GM19328 (cell line): ENCODE measurements at regions not wholly inside any gene's neighbourhood (a gene's known extent, or its start where the extent isn't known, plus 50 kb on each side); places are given as distances from the start of the nearest gene placed in this dataset.
"Not testable (repeated sequence)": the region's sequence is repeated elsewhere in the genome, so short reads cannot be mapped to it uniquely, and the experiment has no call there.

Experiments
- ATAC-seq: cut with Tn5 transposase; IDR thresholded peaks from one replicate; pipeline ENCODE4 v1.9.1; 2021; ENCODE audit warnings: mild to moderate bottlenecking, moderate library complexity; ENCODE audit not compliant: unreplicated experiment

GRCh38 chr12:9313479-9313878, 105.3 kb upstream of the PZP start:
- ATAC-seq: not testable (repeated sequence)

- not testable (repeated sequence) for ATAC-seq
Measured at GRCh38 chr12:9312406-9313392, 104.5 kb upstream of the PZP start.

GRCh38 chr12:9311454-9311853, 103.3 kb upstream of the PZP start:
- not testable (repeated sequence) for ATAC-seq

GRCh38 chr12:9310645-9311044, 102.5 kb upstream of the PZP start:
- not testable (repeated sequence) for ATAC-seq

GRCh38 chr12:9309749-9310148, 101.6 kb upstream of the PZP start:
- ATAC-seq: not testable (repeated sequence)

GRCh38 chr12:9308745-9309144, 100.5 kb upstream of the PZP start:
- not testable (repeated sequence) for ATAC-seq

DNA sequence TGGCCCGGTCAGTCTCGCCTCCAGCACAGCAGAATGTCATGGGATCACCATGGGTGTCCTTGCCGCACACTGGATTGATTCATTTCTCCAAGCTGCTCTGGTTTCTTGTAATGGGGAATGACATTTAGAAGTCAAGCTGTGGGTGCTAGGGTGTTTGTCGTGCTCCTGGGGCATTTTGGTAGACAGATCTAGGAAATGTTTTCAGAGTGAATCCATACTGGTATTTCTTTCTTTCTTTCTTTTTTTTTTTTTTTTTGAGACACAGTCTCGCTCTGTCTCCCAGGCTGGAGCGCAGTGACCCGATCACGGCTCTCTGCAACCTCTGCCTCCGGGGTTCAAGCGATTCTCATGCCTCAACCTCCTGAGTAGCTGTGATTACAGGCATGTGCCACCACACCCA, 100.0 kb upstream of the PZP start:
- not testable (repeated sequence) for ATAC-seq

DNA sequence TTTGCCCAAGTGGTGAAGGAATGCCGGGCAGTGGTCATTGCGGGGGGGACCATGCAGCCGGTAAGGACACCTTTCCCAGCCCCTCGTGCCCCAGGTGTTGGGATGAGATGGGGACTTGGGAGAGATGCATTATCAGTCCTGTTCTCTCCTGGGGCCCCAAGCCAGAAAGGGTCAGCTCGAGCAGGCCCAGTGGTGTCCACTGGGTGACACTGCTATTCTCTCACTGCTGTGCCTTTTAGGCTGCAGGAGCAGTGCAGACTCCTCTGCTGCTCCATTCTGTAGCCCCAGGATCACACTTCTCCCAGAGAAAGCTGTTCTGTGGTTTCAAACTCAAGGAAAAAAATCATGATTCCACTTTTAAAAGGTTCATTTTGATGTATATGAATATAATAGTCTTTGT, 99.1 kb upstream of the PZP start:
- not testable (repeated sequence) for ATAC-seq

DNA sequence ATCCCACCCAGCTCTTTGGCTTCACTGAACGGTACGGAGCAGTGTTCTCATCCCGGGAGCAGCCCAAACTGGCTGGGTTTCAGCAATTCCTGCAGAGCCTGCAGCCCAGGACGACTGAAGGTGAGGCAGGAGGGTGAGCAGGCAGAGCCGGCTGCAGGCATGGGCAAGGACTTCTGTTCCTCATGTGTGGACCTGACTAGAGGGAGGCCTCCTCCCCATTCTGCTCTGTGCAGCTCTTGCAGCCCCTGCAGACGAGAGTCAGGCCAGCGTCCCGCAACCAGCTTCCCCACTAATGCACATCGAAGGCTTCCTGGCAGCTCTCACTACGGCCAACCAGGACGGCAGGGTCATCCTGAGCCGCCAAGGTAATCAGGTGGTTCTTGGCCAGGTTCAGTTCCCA, 97.8 kb upstream of the PZP start:
- not testable (repeated sequence) for ATAC-seq

DNA sequence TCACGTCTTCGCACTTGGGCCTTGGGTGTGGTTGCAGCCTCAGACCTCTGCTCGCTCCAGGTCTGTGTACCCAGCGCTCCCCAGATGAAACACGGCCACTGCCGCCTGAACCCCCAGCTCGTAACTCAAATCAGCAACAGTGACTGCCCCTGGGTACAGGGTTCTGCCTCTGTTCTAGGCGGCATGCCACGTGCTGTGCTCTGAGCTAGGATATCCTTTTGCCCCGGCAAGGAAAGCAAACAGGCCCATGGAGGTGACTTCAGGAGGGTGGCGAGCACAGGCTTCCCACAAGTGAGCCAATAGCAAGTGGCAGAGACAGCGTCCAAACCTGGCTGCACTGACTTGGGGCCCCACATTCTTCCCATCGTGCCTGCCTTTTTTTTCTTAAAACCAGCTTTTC, 96.3 kb upstream of the PZP start:
- not testable (repeated sequence) for ATAC-seq

DNA sequence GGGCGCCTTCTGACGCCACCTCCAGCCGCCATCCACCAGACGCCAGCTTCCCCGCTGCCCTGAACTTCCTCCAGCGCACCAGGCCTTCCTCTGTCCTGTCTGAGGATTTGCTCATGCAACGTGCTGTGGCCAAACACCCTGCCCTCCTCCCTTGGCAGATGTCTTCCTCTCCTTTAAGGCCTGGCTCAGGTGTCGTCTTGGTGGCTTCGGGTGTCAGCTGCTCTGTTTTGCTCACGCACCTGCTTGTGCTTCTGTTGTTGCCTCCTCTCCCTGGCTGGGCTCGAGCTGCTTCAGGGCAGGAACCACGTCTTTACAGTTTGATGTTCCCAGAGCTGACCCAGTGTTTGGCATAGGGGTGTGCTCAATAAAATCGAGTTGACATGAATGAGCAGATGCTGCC, 87.7 kb upstream of the PZP start:
- ATAC-seq: not testable (repeated sequence)

- ATAC-seq: not testable (repeated sequence)
Measured at GRCh38 chr12:9294072-9294620, 86.0 kb upstream of the PZP start.

DNA sequence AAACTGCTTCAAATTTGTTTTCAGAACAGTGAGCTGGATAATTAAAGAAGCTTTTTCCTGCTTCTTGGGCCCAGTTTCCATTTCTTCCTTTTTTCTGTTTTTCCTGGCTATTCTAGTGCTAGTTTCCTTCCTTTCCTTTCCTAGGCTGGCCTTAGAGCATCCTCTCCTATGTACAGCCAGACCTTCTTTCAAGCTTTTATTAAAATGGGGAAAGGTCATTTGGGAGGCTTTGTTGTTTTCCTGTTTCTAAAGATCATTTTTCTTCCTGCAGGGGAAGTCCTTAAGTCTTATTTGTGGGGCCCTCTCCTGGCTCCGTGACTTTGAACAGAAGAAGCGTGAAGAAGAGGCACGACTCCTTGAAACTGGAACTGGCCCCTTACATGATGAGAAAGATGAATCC, 85.2 kb upstream of the PZP start:
- ATAC-seq: not testable (repeated sequence)

GRCh38 chr12:9289984-9290383, 81.8 kb upstream of the PZP start:
- ATAC-seq: not testable (repeated sequence)

- ATAC-seq: peak; percentile 11
Measured at GRCh38 chr12:9284724-9285123, 76.5 kb upstream of the PZP start.

DNA sequence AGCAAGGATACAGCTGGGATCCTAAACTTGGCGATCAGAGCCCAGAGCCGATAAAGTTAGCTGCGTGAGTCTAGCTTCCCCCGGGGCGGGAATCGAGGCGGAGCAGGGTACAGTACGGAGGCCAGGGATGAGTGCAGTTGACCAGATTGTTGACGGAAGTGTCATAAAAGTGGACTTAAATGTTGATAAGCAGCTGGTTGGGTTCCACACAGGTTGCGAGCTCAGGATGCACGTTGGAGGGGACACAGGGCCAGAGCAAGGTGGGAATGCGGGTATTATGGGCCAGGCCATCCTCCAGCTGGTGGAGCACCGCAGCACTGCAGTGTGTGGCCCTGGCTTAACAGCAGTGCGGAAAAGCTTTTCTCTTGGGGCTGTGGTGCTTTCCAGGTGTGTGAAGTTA, 76.0 kb upstream of the PZP start:
- ATAC-seq: peak; percentile 28

- ATAC-seq: peak; percentile 63
Measured at GRCh38 chr12:9283346-9284095, 75.3 kb upstream of the PZP start.

- no peak for ATAC-seq
Measured at GRCh38 chr12:9276990-9277389, 68.8 kb upstream of the PZP start.

DNA sequence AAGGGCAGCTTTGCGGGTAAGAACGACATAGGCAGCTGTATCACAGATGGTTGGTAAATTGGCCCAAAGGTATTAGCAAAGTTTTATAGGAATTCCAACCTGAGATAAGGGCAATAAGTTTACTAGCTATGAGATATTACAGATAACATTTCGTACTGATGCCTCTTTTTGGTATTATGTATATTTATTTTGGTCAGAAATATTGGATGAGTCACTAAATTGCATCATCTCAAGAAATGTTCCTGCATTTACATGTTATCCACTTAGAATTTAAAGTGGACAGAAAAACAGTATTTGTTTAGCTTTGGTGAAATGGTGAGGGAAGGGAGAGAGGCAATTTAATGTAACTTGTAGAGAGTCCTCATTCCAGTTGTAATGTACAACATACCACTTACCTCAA, 65.1 kb upstream of the PZP start:
- no peak for ATAC-seq

DNA sequence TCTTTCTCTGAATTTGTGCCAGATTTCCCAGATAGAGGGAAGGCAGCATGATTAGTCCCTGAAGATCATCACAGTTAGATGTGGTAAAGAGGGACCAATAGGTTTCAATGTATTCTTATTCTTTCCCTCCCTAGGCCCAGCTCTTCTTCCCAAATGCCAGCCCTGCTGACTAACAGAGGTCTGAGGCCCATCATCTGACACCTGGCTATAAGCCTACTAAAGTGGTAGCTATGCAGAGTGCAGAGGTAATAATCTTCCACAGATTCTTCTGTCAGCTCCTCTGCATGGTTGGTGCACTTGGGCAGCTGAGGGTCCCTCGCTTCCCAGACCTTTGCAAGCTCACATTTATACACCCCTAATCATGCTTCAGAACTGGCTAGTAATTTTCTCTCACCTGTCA, 63.7 kb upstream of the PZP start:
- ATAC-seq: no peak

DNA sequence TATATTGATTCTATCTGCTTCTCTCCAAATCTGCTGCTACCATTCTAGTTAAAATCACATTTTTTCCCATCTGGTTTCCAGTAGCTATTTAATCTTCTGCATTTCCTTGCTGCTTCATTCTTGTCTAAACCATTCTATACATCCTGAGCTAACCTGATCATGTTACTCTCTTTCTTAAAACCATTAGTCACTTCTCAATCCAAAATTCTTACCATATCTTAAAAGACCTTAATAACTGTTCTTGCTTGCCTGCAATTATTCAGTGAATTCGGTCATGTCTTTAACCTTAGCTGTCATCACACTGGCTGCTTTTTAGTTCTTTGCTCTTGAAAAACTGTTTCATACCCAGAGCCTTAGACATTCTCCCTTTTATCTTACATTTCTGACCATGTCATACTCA, 56.4 kb upstream of the PZP start:
- no peak for ATAC-seq
